Osteocyte (in vitro differentiated cells): ENCODE measurements at regions not wholly inside any gene's neighbourhood (a gene's known extent, or its start where the extent isn't known, plus 50 kb on each side); places are given as distances from the start of the nearest gene placed in this dataset.

Source experiments
- DNase-seq: peaks from one replicate; pipeline ENCODE4 v3.0.0; 2021; ENCODE audit warnings: mixed read lengths; ENCODE audit not compliant: unreplicated experiment; ENCODE audit errors: extremely low spot score
- H3K27ac Mint-ChIP-seq: one replicate; pipeline ENCODE4 v1.8.0; 2021; ENCODE audit warnings: mild to moderate bottlenecking, mixed read lengths; ENCODE audit not compliant: unreplicated experiment
- H3K27me3 Mint-ChIP-seq: one replicate; pipeline ENCODE4 v1.8.0; 2021; ENCODE audit warnings: mixed read lengths; ENCODE audit not compliant: unreplicated experiment
- H3K36me3 Mint-ChIP-seq: one replicate; pipeline ENCODE4 v1.8.0; 2021; ENCODE audit warnings: mixed read lengths; ENCODE audit not compliant: unreplicated experiment
- H3K4me1 Mint-ChIP-seq: one replicate; pipeline ENCODE4 v1.8.0; 2021; ENCODE audit warnings: mixed read lengths; ENCODE audit not compliant: unreplicated experiment
- H3K4me3 Mint-ChIP-seq: one replicate; pipeline ENCODE4 v1.8.0; 2021; ENCODE audit warnings: mild to moderate bottlenecking, moderate library complexity, mixed read lengths; ENCODE audit not compliant: unreplicated experiment
- H3K9me3 Mint-ChIP-seq: one replicate; pipeline ENCODE4 v1.8.0; 2021; ENCODE audit warnings: mixed read lengths; ENCODE audit not compliant: unreplicated experiment
- CTCF ChIP-seq: fragments of 200-600 bp; sonication (generic); IDR thresholded peaks from 2 replicates; pipeline ENCODE4 v1.5.0; 2021; ENCODE audit warnings: antibody characterized with exemption, mild to moderate bottlenecking, moderate library complexity

- no peaks in the 10 kb centered on the region for H3K9me3 Mint-ChIP-seq
Measured at GRCh38 chr9:99588747-99589146, 232.9 kb upstream of the NR4A3 start.

DNA sequence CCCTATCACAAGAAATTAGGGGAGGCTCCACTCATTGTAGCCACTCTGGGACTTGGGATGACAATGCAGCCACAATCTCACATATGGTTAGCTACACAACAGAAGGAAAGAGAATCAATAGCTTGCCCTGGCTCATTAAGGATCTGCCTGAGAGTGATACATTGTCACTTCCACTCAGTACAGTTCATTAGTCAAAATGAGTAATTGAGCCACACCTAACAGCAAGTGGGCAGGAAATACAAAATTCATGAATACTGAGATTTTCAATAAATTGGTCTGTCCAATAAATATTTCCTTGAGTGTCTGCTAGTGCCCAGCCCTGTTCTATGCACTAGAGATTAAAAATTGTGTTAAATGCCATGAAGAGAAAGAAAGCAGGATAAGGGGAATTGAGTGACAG lies 231.3 kb upstream of the NR4A3 start:
- DNase-seq = no peak
- peaks cover 15% of the 10 kb centered on the region for H3K27me3 Mint-ChIP-seq
- no peaks in the 10 kb centered on the region for H3K9me3 Mint-ChIP-seq
- no peaks in the 10 kb centered on the region for H3K4me1 Mint-ChIP-seq
- H3K36me3 Mint-ChIP-seq = no peaks in the 10 kb centered on the region
- no peak overlapping the region for H3K27ac Mint-ChIP-seq
- TF ChIP-seq CTCF = no peak
- H3K4me3 Mint-ChIP-seq = no peak overlapping the region

More at GRCh38 chr9:99588747-99589146, 232.9 kb upstream of the NR4A3 start:
- no peak for TF ChIP-seq CTCF
- H3K4me3 Mint-ChIP-seq = no peak overlapping the region
- peaks cover 11% of the 10 kb centered on the region for H3K27me3 Mint-ChIP-seq
- H3K4me1 Mint-ChIP-seq = no peaks in the 10 kb centered on the region
- no peak for DNase-seq
- no peak overlapping the region for H3K27ac Mint-ChIP-seq
- H3K36me3 Mint-ChIP-seq = no peaks in the 10 kb centered on the region

DNA sequence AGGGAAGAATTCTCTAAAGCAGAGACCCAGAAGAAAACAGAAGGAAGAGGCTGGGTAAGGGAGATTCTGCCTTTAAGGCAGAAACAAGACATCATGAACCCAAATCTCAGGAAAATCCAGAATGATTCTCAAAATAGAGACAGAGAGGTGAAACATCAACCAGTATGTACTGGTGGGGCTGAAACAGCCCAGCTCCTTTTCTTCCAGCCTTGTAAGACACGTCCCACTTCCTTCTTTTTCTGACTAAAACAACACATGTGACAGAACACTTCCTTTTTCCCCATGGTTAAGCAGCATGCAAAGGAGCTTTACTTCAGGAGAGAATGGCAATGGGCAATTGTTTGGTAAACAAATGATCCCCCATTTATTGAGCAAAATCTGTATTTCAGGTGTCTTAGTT lies 230.8 kb upstream of the NR4A3 start:
- DNase-seq = no peak
- peaks cover 19% of the 10 kb centered on the region for H3K27me3 Mint-ChIP-seq
- H3K27ac Mint-ChIP-seq = no peak overlapping the region
- no peaks in the 10 kb centered on the region for H3K36me3 Mint-ChIP-seq
- TF ChIP-seq CTCF = no peak
- no peaks in the 10 kb centered on the region for H3K4me1 Mint-ChIP-seq
- no peak overlapping the region for H3K4me3 Mint-ChIP-seq
- no peaks in the 10 kb centered on the region for H3K9me3 Mint-ChIP-seq

GRCh38 chr9:99591770-99592169 lies 229.9 kb upstream of the NR4A3 start:
- Mint-ChIP-seq H3K36me3 (no peaks in the 10 kb centered on the region), H3K27me3 (peaks cover 26% of the 10 kb centered on the region), H3K27ac (no peak overlapping the region), H3K4me3 (no peak overlapping the region), H3K4me1 (no peaks in the 10 kb centered on the region), H3K9me3 (no peaks in the 10 kb centered on the region)
- no peak for DNase-seq
- TF ChIP-seq CTCF = no peak

DNA sequence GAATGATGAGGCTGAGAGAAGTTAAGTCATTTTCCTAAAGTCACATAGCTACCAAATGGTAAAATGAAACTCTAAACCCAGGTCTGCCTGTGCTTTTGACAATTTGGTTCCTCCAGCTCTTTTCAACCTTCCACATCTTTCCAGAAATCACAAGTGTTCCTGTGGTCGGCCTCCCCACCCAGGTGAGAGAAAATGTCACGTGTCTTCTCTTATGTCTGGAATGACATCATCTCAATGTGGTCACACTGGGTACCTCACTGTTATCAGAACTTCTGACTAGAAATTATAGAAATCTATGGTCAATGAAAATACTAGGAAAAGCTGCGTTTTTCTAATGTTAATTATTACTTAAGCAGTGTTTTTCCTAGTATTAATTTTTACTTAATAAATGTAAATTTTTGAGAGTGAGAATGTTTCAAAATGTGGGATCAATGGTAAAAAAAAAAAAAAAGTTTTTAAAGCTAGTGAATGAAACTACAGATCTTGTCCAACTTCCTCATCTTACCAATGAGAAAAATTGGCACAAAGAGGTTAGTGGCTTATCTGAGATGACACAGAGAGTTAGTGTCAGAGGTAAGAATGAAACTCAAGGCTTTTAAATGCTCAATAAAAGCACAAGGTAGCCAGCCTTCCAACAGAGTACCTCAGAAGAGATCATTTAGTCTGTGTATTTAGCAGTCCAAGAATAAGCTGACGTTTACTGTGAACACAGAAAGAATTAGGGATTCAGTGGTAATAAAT lies 228.7 kb upstream of the NR4A3 start:
- Mint-ChIP-seq H3K9me3 (no peaks in the 10 kb centered on the region), H3K27me3 (peaks cover 26% of the 10 kb centered on the region), H3K36me3 (no peaks in the 10 kb centered on the region), H3K4me3 (no peak overlapping the region), H3K27ac (no peak overlapping the region), H3K4me1 (no peaks in the 10 kb centered on the region)
- TF ChIP-seq CTCF = no peak
- no peak for DNase-seq
